Stimulated activated CD4-positive, alpha-beta T cell treated with anti-CD3 and anti-CD28 coated beads, Interleukin-12 subunit alpha, Interleukin-12 subunit beta, amount 100 ng/mL, for 48 hours (primary cell): ENCODE measurements at regions not wholly inside any gene's neighbourhood (a gene's known extent, or its start where the extent isn't known, plus 50 kb on each side); places are given as distances from the start of the nearest gene placed in this dataset.

Source experiments
- DNase-seq, 3 donors: peaks; one replicate each; pipeline ENCODE4 v3.0.0-alpha.2; 2020; ENCODE audit warnings: low read depth in 2 of 3, low spot score in 1 of 3

DNA sequence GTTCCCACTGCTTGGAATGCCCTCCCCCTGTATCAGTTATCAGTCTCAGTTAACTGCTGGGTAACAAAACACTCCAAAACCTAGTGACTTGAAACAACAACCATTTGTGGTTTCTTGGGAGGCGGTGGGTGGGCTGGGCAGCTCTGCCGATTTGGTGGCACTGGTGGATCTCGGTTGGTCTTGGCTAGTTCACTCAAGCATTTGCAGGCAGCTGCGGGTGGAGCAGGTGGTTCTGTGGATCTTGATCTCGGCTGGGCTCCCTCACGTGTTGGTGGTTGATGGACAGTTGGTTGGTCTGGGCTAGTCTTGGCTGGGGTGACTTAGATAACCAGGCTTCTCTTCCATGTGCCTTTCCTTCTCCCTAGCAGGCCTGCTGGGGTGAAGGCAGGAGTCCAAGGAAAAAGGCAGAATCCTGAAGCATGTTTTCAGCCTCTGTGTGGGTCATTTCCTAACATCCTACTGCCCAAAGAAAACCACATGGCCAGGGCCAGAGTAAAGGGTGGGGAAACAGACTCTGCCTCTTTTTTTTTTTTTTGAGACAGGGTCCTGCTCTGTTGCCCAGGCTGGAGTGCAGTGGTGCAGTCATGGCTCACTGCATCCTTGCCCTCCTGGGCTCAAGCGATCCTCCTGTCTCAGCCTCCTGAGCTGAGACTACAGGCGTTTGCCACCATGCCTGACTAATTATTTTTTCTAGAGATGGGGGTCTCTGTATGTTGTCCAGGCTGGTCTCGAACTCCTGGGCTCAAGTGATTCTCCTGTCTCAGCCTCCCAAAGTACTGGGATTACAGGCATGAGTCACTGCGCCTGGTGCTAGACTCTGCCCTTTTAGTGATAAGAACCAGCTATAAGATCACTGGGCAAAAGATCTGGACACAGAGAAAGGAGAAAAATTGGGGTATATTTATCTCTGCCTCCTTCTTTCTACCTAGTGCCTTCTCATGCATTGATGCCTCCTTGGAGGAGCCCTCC, 183.7 kb downstream of the RGS3 start:
- no peak for DNase-seq

DNA sequence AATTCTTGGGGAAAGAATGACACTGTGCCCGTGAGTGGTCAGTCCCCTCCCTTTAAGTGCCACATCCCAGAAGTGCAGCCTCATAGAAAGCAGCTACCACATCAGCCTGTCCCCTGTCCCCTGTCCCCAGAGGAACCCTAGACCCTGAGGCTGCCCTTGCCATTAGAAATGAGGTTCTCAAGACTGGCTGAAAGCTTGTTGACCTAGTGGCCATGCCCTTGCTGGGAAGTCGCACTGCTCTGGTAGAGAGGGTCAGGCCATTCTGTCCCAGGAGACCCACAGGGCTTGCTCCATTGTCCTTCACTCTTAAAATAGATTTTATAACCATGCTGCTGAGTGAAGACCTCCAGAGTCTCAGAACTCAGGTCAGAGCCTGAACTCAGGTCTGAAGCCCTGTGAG, 184.5 kb downstream of the RGS3 start:
- no peak for DNase-seq

GRCh38 chr9:113648586-113648985, 185.1 kb downstream of the RGS3 start:
- no peak for DNase-seq

- DNase-seq, result no peak
Observed at GRCh38 chr9:113649054-113649453, 185.5 kb downstream of the RGS3 start.

DNA sequence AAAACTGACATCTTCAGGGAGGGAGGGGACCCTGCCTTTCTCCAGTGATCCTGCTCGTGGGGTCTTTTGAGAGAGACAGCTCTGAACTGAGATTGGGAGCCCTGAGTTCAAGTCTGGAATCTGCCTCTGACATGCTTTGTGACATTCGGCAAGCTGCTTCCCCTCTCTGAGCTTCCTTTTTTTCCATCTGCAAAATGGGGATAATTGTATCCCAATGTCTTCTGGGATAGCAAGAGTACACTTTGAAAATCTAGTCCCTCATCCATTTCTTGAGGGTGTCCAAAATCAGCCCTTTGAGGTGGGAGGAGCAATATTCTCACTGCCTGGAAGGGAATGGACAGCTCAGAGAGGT, 186.3 kb downstream of the RGS3 start:
- DNase-seq, result no peak

DNA sequence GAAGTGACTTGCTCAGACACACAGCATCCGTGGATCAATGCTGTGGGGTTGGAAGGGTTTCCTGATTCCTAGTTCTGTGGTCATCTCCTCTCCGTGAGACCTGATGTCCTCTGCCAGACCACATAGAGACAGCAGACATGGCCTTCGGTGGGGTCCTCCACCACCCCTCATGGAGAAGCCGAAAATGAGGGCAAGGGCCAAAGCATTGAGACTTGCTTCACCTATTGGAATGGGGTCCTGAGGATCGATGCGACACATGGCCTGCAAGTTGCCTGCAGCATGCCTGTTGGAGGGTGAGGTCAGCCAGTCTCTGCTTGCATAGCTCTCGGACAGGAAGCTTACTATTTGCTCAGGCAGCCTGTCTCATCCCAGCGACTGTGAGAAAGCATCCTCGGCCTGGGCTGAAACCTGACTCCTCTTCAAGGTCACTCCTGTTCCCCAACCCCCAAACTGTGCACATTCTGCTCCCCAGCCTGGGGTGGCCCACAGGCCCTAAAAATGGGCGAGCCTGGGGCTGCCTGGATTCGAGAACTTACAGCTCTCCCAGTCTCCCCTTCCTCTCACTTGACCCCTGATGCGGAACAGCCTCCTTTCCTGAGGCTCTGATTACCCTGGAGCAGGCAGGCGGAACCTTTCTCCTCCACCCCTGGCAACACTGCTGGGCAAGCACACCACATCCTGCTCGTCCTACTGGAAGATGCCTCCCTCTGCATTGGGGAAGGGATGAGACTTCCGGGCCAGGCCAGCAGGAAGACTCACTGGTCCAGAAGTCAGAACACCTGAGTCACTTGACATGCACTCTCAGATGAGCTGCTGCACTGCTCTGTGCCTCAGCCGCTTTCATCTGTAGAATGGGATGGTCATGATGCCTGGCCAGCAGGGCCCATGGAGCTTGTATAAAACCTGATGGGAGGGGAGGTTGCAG, 186.9 kb downstream of the RGS3 start:
- no peak for DNase-seq

GRCh38 chr9:113651896-113652295, 188.4 kb downstream of the RGS3 start:
- no peak for DNase-seq

- DNase-seq, result no peak
Observed at GRCh38 chr9:113652355-113653152, 189.0 kb downstream of the RGS3 start.

DNA sequence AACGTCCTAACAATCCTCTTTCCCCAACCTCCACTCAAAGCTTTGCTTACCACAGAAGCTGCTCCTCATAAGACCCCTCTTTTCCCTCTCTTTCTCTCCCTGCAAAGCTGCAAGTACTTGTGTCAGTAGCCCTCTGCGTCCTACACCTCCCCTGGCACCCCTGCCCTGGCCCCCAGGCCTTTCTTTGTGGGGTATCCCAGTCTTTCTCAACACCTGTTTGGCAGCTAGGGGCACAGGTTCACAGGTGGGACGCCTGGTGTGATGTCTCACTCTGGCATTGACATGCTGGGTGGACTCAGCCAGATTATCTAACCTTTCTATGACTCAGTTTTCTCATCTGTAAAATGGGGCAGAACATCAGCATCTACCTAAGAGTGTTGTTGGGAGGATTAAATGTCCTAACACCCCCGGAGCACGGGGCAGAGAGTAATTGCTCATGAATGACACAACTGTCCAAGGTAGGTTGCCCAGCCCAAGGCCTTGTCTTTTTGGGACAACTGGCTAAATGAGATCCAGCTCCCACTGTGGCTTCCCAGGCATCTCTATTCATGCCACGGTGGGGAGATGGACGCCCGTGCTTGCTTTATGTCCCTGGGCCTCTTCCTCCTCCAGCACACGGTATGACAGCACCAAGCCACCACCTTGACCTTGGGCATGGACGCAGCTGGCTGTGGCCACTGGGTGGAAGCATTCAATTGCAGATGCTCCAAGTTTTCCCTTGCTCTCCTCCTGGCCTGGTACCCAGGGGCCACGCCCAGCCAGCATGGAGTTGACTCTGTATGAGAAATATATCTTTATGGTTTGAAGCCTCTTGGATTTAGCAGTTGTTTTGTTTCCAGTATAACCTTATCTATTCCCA, 190.4 kb downstream of the RGS3 start:
- no peak for DNase-seq

GRCh38 chr9:113654605-113655428, 191.3 kb downstream of the RGS3 start:
- no peak for DNase-seq

DNA sequence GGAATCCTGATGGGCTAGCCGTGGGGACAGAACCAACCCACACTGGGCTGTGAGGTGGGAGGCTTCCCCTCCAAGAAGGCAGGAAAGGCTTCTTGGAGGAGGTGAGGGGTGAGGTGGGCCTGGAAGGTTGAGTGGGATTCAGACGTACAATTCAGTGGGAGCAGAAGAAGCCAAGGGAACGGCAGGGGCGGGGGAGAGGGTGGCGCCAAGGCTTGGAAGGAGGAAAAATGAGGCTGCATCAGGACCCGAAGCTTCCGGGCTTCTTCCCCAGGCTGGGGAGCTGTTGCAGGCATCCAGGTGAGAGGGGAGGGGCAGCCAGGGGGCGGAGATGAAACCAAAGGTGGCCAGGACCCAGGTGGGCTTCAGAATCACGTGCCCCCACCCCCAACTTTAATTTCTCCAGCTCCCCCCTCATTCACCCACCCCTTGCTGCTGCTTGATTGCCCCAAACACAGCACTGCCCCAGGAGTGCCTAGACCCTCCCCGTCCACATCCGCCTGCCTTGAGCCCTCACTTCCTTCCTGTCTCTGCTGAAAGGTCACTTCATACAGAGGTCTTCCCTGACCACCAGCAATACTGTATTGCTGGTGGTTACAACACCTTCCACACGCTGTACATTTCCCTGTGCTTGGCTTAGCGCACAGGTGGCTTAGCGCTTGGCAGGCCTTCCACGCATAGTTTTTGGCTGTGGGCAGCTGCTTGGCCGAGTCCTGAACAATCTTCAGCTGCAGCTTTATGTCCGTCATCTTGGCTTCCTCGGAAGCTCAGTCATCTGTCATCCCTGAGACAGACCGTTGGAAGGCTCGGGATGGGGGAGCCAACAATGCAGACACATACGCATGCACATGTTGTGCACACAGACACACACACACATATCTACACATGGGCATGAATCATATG, 193.5 kb downstream of the RGS3 start:
- no peak for DNase-seq

- DNase-seq, result peak; percentile 64 to 85 (median 72)
Observed at GRCh38 chr9:113657765-113658544, 194.4 kb downstream of the RGS3 start.

DNA sequence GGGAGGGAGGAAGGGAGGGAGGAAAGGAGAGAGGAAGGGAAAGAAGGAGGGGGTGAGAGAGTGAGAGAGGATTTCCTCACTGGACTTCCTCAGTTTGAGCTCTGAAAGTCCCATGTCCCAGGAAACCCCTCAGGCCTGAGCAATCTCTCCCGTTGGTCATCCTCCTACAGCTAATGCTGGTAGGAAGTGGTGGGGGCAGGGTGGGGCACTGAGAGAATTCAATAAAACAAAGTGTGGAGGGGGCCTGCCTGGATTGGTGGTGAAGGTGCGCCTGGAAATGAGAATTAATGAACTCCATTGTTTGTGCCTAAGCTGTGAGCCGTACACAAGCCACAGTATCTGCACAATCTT, 195.0 kb downstream of the RGS3 start:
- no peak for DNase-seq

- no peak for DNase-seq
Observed at GRCh38 chr9:113659039-113659438, 195.5 kb downstream of the RGS3 start.

DNA sequence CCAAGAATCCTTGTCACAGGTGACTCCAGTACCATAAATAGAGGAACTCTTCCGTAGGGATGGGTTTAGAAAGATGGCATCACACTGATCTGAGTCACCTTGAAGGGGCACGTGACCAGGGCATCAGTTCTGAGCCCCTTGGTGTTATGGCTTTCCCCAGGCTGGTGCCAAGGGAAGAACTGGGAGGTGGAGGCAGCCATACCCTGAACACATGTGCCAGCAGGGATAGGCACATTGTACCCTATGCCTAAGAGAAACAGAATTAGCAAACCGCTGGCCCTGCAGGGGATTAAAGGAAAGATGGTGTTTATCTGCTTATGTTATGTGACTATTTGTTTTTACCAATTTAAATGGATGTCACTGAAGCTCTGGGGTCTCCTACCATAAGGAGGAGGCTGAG, 196.2 kb downstream of the RGS3 start:
- no peak for DNase-seq

- DNase-seq, result no peak
Observed at GRCh38 chr9:113660196-113660595, 196.7 kb downstream of the RGS3 start.

DNA sequence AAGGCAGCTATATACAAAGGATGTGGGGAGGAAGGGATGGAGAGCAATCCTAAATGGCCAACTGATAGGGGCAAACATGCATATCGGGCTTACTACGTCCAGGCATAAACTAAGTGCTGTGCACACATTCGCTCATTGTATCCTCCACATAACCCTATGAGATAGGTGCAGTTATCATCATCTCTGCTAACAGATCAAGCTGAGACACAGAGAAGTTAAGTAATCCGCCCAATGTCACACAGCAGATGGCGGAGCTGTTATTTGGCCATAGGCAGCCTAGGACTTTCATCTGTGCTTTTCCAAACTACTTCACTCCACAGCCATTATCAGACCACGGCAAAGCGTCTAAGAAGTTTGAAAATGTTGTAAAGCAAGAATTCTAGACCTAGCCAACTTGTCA, 197.5 kb downstream of the RGS3 start:
- DNase-seq, result no peak
